Esophagus squamous epithelium (tissue), 4 donors: ENCODE measurements at regions not wholly inside any gene's neighbourhood (a gene's known extent, or its start where the extent isn't known, plus 50 kb on each side); places are given as distances from the start of the nearest gene placed in this dataset.

Experiments
- POLR2A ChIP-seq, 4 donors: fragments of 450-650 bp; IDR thresholded peaks; one replicate each; pipeline ENCODE4 v1.6.1; 2017; ENCODE audit warnings: antibody characterized with exemption in 4 of 4, mild to moderate bottlenecking in 4 of 4, moderate library complexity in 3 of 4
- TF ChIP-seq, protein P1 (sequence below), 6 experiments: fragments of 450-650 bp in 4 of 6; fragments of 200-600 bp in 2 of 6; sonication (generic) in 2 of 6; IDR thresholded peaks; one replicate each; pipeline ENCODE4 v1.5.1; 2016 to 2019; ENCODE audit warnings: antibody characterized with exemption in 6 of 6, mild to moderate bottlenecking in 4 of 6, moderate library complexity in 4 of 6

DNA sequence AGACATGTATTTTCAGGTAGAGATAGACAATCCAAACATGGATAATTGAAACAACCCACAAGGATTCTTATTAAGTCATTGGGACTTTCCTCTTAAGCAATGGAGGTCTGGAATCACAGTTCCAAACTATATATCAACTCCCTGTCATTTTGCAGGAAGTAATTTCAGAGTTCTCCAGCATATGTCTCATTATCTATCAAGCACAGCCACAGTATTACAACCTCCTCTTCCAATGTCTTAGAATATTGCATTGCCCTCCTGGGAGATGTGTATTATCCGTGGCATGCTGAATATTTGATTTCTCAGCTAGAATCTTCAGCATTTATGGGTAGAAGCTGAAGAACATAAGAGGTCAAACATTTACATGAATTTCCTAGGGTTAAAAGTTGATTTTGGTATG, 1255.8 kb downstream of the SORCS1 start:
- no peak for TF ChIP-seq POLR2A (IDR thresholded peaks at IDR 0.05)
- TF ChIP-seq, protein P1, sequence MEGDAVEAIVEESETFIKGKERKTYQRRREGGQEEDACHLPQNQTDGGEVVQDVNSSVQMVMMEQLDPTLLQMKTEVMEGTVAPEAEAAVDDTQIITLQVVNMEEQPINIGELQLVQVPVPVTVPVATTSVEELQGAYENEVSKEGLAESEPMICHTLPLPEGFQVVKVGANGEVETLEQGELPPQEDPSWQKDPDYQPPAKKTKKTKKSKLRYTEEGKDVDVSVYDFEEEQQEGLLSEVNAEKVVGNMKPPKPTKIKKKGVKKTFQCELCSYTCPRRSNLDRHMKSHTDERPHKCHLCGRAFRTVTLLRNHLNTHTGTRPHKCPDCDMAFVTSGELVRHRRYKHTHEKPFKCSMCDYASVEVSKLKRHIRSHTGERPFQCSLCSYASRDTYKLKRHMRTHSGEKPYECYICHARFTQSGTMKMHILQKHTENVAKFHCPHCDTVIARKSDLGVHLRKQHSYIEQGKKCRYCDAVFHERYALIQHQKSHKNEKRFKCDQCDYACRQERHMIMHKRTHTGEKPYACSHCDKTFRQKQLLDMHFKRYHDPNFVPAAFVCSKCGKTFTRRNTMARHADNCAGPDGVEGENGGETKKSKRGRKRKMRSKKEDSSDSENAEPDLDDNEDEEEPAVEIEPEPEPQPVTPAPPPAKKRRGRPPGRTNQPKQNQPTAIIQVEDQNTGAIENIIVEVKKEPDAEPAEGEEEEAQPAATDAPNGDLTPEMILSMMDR (IDR thresholded peaks at IDR 0.05): no peak
